Mesendoderm (in vitro differentiated cells): ENCODE measurements at regions not wholly inside any gene's neighbourhood (a gene's known extent, or its start where the extent isn't known, plus 50 kb on each side); places are given as distances from the start of the nearest gene placed in this dataset.

Experiments used
- DNase-seq: peaks from one replicate; pipeline ENCODE4 v3.0.0; 2013
- H2AK5ac ChIP-seq: 2 replicates; pipeline ENCODE4 v1.6.1; 2013; ENCODE audit warnings: low read length, inconsistent platforms
- H2BK120ac ChIP-seq: 2 replicates; pipeline ENCODE4 v1.6.1; 2013; ENCODE audit warnings: low read depth, mild to moderate bottlenecking, low read length, moderate library complexity, mixed read lengths
- H2BK15ac ChIP-seq: replicated peaks from 2 replicates; pipeline ENCODE4 v1.6.1; 2013; ENCODE audit warnings: low read depth, mild to moderate bottlenecking, moderate library complexity
- H2BK5ac ChIP-seq: 2 replicates; pipeline ENCODE4 v1.6.1; 2013; ENCODE audit warnings: low read length, inconsistent platforms
- H3K18ac ChIP-seq: 2 replicates; pipeline ENCODE4 v1.6.1; 2013; ENCODE audit warnings: mild to moderate bottlenecking, low read length, mixed read lengths
- H3K23ac ChIP-seq: one replicate; pipeline ENCODE4 v1.6.1; 2013; ENCODE audit warnings: low read length
- H3K27ac ChIP-seq: 2 replicates; pipeline ENCODE4 v1.5.1; 2013; ENCODE audit warnings: low read depth, mild to moderate bottlenecking, inconsistent platforms, low read length, moderate library complexity
- H3K27me3 ChIP-seq: 2 replicates; pipeline ENCODE4 v1.6.1; 2013; ENCODE audit warnings: low read length, control low read depth, mild to moderate bottlenecking, inconsistent platforms; ENCODE audit not compliant: insufficient read depth, poor library complexity
- H3K36me3 ChIP-seq: 2 replicates; pipeline ENCODE4 v1.6.1; 2013; ENCODE audit warnings: low read length, inconsistent platforms; ENCODE audit not compliant: control insufficient read depth, insufficient read depth
- H3K4ac ChIP-seq: one replicate; pipeline ENCODE4 v1.6.1; 2013; ENCODE audit warnings: low read depth, mild to moderate bottlenecking, low read length, moderate library complexity
- H3K4me1 ChIP-seq: 2 replicates; pipeline ENCODE4 v1.6.1; 2013; ENCODE audit warnings: low read depth, low read length, inconsistent platforms; ENCODE audit not compliant: control insufficient read depth
- H3K4me2 ChIP-seq: 2 replicates; pipeline ENCODE4 v1.6.1; 2013; ENCODE audit warnings: low read length
- H3K4me3 ChIP-seq: 2 replicates; pipeline ENCODE4 v1.5.1; 2013; ENCODE audit warnings: mild to moderate bottlenecking, low read length
- H3K56ac ChIP-seq: one replicate; pipeline ENCODE4 v1.6.1; 2013; ENCODE audit warnings: low read length
- H3K79me1 ChIP-seq: 2 replicates; pipeline ENCODE4 v1.6.1; 2013; ENCODE audit warnings: low read length, inconsistent platforms
- H3K79me2 ChIP-seq: 2 replicates; pipeline ENCODE4 v1.6.1; 2013; ENCODE audit warnings: mild to moderate bottlenecking, low read length; ENCODE audit not compliant: control insufficient read depth, insufficient read depth
- H3K9ac ChIP-seq: 2 replicates; pipeline ENCODE4 v1.6.1; 2013; ENCODE audit warnings: low read length, inconsistent platforms
- H4K5ac ChIP-seq: one replicate; pipeline ENCODE4 v1.6.1; 2013; ENCODE audit warnings: low read length
- H4K8ac ChIP-seq: one replicate; pipeline ENCODE4 v1.6.1; 2013; ENCODE audit warnings: low read depth, mild to moderate bottlenecking, control low read depth, low read length, moderate library complexity
- WGBS: extraction: QIAGEN DNeasy Blood & Tissue Kit; methylation state at CpG from one replicate; pipeline ENCODE4 v1.1.7; 2013; ENCODE audit warnings: low lambda C conversion rate, missing lambda C conversion rate; ENCODE audit not compliant: insufficient coverage; ENCODE audit errors: extremely low coverage; 5-methylcytosine and 5-hydroxymethylcytosine counted together

GRCh38 chr11:104488561-104488960, 324.6 kb upstream of the PDGFD start:
- Histone ChIP-seq H3K4me3 (no peak overlapping the region), H4K8ac (no peak overlapping the region), H3K79me1 (no peaks in the 10 kb centered on the region), H3K4me1 (no peaks in the 10 kb centered on the region), H2BK5ac (no peak overlapping the region), H3K27me3 (no peaks in the 10 kb centered on the region), H4K5ac (no peak overlapping the region), H3K4ac (no peak overlapping the region), H2BK120ac (no peak overlapping the region), H3K56ac (no peak overlapping the region), H2BK15ac (no peak overlapping the region), H3K36me3 (no peaks in the 10 kb centered on the region), H3K23ac (no peak overlapping the region), H3K79me2 (no peaks in the 10 kb centered on the region), H3K18ac (no peak overlapping the region), H3K9ac (no peak overlapping the region), H2AK5ac (no peak overlapping the region), H3K4me2 (no peak overlapping the region), H3K27ac (no peak overlapping the region)
- DNase-seq, result no peak
- WGBS, result no CpG with 5 or more reads among the region's 3 CpGs

GRCh38 chr11:104487046-104487806, 323.3 kb upstream of the PDGFD start:
- no peak overlapping the region for H2BK5ac ChIP-seq
- no peak overlapping the region for H4K8ac ChIP-seq
- no peaks in the 10 kb centered on the region for H3K36me3 ChIP-seq
- peak; percentile 23 for DNase-seq
- H3K79me2 ChIP-seq, result no peaks in the 10 kb centered on the region
- H3K79me1 ChIP-seq, result no peaks in the 10 kb centered on the region
- no peak overlapping the region for H4K5ac ChIP-seq
- no peak overlapping the region for H3K18ac ChIP-seq
- no CpG with 5 or more reads among the region's 4 CpGs for WGBS
- H3K23ac ChIP-seq, result no peak overlapping the region
- H3K4me3 ChIP-seq, result no peak overlapping the region
- H3K27ac ChIP-seq, result peak overlapping the region; percentile 57
- no peak overlapping the region for H3K9ac ChIP-seq
- H3K4ac ChIP-seq, result no peak overlapping the region
- no peaks in the 10 kb centered on the region for H3K27me3 ChIP-seq
- no peak overlapping the region for H2BK15ac ChIP-seq
- no peaks in the 10 kb centered on the region for H3K4me1 ChIP-seq
- H3K56ac ChIP-seq, result no peak overlapping the region
- H3K4me2 ChIP-seq, result no peak overlapping the region
- no peak overlapping the region for H2AK5ac ChIP-seq
- H2BK120ac ChIP-seq, result no peak overlapping the region

- H3K27ac ChIP-seq, result no peak overlapping the region
- no peak overlapping the region for H4K5ac ChIP-seq
- H2BK5ac ChIP-seq, result no peak overlapping the region
- no peak overlapping the region for H2BK15ac ChIP-seq
- no peak overlapping the region for H2BK120ac ChIP-seq
- no peaks in the 10 kb centered on the region for H3K4me1 ChIP-seq
- no peak overlapping the region for H3K23ac ChIP-seq
- no peak overlapping the region for H3K9ac ChIP-seq
- H3K4me2 ChIP-seq, result no peak overlapping the region
- no peaks in the 10 kb centered on the region for H3K79me1 ChIP-seq
- no peak overlapping the region for H3K56ac ChIP-seq
- H3K18ac ChIP-seq, result no peak overlapping the region
- no peaks in the 10 kb centered on the region for H3K27me3 ChIP-seq
- WGBS, result no CpG with 5 or more reads among the region's 4 CpGs
- H3K79me2 ChIP-seq, result no peaks in the 10 kb centered on the region
- H2AK5ac ChIP-seq, result no peak overlapping the region
- no peak overlapping the region for H4K8ac ChIP-seq
- H3K36me3 ChIP-seq, result no peaks in the 10 kb centered on the region
- no peak overlapping the region for H3K4me3 ChIP-seq
- H3K4ac ChIP-seq, result peak overlapping the region; percentile 12
- peak; percentile 68 for DNase-seq
Measured at GRCh38 chr11:104484804-104485554, 321.0 kb upstream of the PDGFD start.

GRCh38 chr11:104476898-104477297, 313.0 kb upstream of the PDGFD start:
- Histone ChIP-seq H4K5ac (no peak overlapping the region), H3K27me3 (no peaks in the 10 kb centered on the region), H3K27ac (no peak overlapping the region), H3K4me1 (no peaks in the 10 kb centered on the region), H3K4me2 (no peak overlapping the region), H3K56ac (no peak overlapping the region), H2BK5ac (no peak overlapping the region), H2BK120ac (no peak overlapping the region), H3K79me1 (no peaks in the 10 kb centered on the region), H4K8ac (no peak overlapping the region), H3K9ac (no peak overlapping the region), H3K36me3 (no peaks in the 10 kb centered on the region), H3K18ac (no peak overlapping the region), H2AK5ac (no peak overlapping the region), H3K4me3 (no peak overlapping the region), H2BK15ac (no peak overlapping the region), H3K79me2 (no peaks in the 10 kb centered on the region), H3K4ac (no peak overlapping the region), H3K23ac (no peak overlapping the region)
- DNase-seq, result no peak
- no CpG with 5 or more reads among the region's 2 CpGs for WGBS

GRCh38 chr11:104476454-104476853, 312.5 kb upstream of the PDGFD start:
- Histone ChIP-seq H3K4me3 (no peak overlapping the region), H3K4me1 (no peaks in the 10 kb centered on the region), H3K79me1 (no peaks in the 10 kb centered on the region), H3K56ac (no peak overlapping the region), H4K5ac (no peak overlapping the region), H3K4ac (no peak overlapping the region), H3K9ac (no peak overlapping the region), H2AK5ac (no peak overlapping the region), H2BK5ac (no peak overlapping the region), H4K8ac (no peak overlapping the region), H3K79me2 (no peaks in the 10 kb centered on the region), H3K23ac (no peak overlapping the region), H3K36me3 (no peaks in the 10 kb centered on the region), H2BK120ac (no peak overlapping the region), H3K18ac (no peak overlapping the region), H2BK15ac (no peak overlapping the region), H3K27me3 (no peaks in the 10 kb centered on the region), H3K4me2 (no peak overlapping the region), H3K27ac (no peak overlapping the region)
- no peak for DNase-seq
